Central memory CD4-positive, alpha-beta T cell (primary cell): ENCODE measurements at regions not wholly inside any gene's neighbourhood (a gene's known extent, or its start where the extent isn't known, plus 50 kb on each side); places are given as distances from the start of the nearest gene placed in this dataset.
"Not testable (repeated sequence)": the region's sequence is repeated elsewhere in the genome, so short reads cannot be mapped to it uniquely, and the experiment has no call there.

ENCODE experiments used
- DNase-seq: peaks from one replicate; pipeline ENCODE4 v3.0.0; 2022

GRCh38 chr6:9361749-9362148, 926.4 kb upstream of the SLC35B3 start:
- no peak for DNase-seq

- DNase-seq = no peak
Measured at GRCh38 chr6:9360881-9361280, 925.5 kb upstream of the SLC35B3 start.

GRCh38 chr6:9347608-9348007, 912.3 kb upstream of the SLC35B3 start:
- no peak for DNase-seq

- no peak for DNase-seq
Measured at GRCh38 chr6:9346923-9347322, 911.6 kb upstream of the SLC35B3 start.

DNA sequence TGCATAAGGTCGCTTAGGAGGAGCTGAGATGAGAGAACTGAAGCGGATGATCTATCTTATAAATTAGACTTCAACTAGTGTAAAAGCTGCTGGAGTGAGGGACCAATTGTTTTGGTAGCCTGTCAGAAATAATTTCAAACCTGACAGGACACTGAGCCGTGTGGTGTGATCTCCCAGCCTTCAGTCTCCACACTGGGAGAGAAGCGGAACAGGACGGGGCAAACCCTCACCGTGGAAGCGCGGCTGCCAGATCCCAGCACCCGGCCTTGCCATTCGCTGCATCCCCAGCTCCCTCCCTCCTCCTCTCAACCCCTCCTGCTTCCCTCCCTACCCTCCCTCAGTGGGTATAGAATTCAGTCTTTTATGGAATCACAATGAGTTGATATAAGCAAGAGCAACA, 900.1 kb upstream of the SLC35B3 start:
- no peak for DNase-seq

GRCh38 chr6:9334979-9335378, 899.6 kb upstream of the SLC35B3 start:
- DNase-seq = no peak

GRCh38 chr6:9332241-9332780, 897.0 kb upstream of the SLC35B3 start:
- DNase-seq = no peak

DNA sequence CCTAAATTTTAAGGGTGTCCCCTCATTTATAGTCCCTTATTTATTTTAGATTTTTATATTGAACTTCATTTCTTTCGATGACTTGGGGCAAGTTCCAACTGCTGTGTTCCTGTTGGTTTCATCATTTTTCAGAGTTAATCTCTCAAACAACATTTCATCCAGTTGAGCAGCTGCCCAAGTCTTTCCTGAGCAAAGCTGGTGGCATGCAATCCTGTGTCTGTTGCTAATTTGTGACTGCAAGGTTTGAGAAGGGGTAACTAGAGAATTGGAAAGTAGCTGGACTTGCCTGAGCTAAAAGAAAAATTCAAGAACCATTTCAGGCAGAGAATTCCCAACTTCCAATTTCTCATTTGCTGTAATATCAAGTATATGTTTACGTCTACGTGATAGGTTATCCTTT, 881.5 kb upstream of the SLC35B3 start:
- no peak for DNase-seq

DNA sequence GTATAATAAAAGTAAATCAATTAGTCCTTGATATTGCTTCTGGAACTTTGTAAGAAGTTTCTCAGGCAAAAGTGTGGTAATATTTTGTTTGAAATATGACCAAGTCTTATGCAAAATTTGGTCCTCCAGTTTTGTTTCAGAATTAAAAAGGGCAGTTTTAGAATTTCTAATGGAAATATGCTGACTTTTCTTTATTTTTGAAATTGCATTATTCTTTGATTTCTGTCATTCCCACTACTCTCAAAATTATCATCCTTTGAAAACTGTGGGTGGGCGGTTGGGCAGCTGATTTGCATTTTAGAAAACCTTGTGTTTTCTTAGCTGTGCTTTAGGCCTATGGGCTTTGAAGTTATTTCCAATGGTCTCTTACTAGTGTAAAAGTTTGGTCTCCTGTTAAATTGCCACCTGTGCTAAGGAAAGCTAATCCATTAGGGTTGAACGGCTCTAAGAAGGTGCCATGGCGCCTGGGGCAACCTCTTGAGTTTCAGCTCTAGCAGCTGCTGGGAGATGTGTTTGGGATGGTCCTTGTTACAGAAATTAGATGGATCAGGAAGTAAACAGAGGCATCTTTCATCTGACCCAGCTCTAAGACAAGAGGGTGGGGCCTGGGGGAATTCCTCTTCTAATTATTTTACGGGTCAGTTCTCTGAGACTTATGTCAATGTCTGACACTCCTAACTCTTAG, 880.8 kb upstream of the SLC35B3 start:
- DNase-seq = no peak

DNA sequence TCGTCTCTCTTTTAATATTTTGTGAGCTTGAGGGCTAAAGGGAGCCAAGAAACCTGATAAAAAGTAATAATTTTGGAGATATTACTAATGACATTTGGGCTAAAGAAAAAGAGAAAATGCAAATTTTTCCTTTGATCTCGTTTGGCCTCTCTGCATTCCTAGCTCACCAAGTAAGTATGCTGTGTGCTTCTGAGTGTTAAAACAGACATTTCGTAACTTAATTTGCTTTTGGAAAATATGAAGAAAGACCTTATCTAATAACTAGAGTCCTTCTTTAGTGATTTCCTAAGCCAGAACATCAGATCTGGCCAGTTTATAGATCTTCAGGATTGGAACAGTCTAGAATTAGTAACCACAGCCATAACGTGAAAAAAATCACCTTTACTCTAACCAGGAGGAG, 872.9 kb upstream of the SLC35B3 start:
- no peak for DNase-seq

DNA sequence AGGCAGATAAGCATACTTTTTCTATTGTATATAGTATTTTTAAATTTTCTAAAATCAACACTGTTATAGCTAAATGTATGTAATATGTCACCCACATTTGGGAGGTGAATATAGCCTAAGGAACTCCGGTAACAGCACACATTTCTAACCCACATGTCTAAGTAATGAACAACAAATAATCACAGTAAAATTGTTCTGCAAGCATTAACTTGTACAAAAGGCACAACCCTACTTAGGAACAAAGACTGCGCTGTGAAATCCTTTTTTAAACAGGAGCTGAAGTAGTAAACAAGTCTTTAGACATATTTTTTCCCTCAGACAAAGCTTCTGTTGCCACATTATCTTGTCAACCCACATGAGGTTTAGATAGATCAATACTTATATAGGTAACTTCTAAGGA, 872.4 kb upstream of the SLC35B3 start:
- DNase-seq = no peak

DNA sequence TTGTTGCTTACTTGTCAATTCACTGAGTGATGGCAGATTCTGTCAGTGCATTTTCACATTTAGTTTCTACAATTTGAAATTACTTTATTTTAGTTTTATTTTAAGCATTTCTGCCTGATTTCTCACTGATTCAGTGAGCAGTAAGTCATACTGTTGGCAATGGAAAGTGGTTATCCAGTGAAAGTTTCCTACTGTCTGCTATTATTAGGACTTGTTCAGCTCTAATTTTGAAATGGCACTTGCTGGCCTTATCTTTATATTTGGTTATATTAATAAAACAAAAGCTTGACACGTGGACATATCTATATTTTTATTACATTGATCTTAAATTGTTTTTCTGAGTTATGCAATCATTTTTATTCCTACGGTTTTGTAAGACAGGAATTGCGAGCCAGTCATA, 871.8 kb upstream of the SLC35B3 start:
- DNase-seq = no peak

DNA sequence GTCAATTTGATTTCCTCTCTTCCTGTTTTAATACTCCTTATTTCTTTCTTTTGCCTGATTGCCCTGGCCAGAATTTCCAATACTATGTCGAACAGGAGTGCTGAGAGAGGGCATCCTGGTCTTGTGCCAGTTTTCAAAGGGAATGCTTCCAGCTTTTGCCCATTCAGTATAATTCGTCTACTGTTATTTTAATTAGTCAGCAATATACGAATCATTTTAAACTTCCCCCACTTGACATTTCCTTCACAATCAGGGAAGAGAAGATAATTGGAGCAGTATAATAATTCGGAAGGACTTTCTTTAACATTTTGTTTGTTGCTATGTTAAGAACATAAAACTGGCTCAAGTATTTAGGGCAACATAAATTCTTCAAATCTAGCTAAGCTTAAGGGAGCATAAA, 860.3 kb upstream of the SLC35B3 start:
- no peak for DNase-seq

DNA sequence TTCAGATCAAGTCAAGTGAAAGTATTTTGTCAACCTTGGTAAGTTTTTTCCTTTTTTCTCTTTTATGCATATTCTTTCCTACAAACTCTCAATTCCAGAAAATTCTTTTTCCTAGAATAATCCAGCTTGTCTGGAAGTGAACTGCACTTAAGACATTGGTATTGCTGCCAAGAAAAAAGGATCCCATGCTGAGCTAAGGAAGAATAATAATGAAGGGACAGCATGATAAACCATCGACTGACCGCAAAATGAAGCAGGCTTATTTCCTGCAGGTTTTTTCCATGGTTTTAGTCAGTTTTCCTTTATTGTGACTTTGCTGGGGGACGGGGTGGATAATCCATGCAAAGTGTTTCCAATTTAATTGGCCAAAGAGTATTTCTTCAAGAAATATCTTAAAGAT, 857.6 kb upstream of the SLC35B3 start:
- DNase-seq = no peak

DNA sequence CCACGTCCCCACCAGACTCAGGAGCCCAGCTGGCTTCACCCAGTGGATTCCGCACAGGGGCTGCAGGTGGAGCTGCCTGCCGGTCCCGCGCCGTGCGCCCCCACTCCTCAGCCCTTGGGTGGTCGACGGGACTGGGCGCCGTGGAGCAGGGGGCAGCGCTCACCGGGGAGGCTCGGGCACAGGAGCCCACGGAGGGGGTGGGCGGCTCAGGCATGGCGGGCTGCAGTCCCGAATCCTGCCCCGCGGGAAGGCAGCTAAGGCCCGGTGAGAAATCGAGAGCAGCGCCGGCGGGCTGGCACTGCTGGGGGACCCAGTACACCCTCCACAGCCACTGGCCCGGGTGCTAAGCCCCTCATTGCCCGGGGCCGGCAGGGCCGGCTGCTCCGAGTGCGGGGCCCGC, 855.0 kb upstream of the SLC35B3 start:
- not testable (repeated sequence) for DNase-seq

DNA sequence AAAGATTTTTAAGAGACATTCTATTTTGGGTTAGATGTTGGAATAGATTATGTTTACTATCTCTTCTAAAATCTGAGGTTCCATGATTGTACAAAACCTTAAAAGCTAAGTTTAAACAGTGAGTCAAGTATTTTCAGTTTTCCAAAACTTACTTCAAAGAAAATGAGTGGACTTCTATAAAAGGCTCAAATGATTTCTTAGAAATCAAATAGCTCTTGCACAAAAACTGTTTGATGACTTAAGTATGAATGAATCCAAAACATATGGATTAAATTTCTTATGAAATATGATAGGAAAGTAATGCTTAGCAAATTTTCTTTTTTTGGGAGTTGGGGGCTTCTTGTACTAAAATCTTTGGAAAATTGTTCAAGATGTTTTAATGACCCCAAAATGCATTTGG, 837.3 kb upstream of the SLC35B3 start:
- DNase-seq = no peak

DNA sequence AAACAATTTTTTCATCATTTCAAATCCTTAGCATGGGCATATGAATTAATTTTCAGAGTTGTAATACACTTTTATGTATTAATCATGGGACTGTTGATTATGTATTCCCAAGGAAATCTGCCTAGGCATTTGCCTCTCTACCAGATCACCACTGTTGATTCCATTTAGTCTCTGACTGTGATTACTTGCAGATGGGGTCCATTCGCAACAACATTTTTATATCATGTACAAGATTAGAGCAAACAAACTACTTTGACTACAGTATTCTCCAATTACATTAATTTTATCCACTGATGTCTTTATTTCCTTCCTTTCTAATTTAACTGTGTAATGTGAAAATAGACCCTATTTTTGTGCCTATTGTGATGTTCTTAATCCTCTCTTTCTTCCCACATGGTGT, 831.4 kb upstream of the SLC35B3 start:
- no peak for DNase-seq

- DNase-seq = no peak
Measured at GRCh38 chr6:9257215-9257614, 821.9 kb upstream of the SLC35B3 start.

DNA sequence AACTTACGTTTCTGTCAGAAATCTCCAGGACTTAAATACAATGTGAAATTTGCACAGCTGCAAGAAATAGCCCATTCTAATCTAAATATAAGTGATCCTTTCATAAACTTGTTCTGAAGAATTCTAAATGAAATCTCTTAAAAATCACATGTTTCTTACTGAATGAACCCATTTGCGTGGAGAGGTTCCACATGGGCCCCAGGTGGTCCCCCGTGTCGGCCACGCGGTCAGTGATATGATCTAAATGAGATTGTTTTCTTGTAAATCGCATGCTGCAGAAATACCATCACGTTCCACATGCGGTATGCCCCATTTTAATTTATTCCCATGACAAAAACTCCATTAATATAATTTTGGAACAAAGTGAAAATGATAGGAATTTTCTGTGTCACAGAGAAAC, 818.9 kb upstream of the SLC35B3 start:
- DNase-seq = no peak

DNA sequence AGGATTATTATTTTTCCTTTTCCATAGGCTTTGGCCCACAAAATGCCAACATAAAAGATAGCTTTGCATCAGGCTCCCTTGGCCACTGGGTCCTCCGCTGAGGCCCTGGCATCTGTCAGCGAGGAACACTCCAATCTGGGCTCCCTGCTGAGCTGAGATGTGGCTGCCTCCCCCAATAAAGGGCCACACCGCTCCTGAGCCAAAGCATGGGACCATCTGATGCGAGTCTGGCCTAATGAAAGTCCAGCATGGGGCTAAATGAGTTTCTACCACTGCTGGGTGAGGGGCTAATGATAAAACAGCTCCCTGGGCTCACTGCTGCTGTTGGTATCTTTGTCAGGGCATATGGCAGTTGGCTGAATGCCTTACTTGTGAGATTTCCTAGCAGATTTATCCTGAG, 817.5 kb upstream of the SLC35B3 start:
- DNase-seq = no peak

DNA sequence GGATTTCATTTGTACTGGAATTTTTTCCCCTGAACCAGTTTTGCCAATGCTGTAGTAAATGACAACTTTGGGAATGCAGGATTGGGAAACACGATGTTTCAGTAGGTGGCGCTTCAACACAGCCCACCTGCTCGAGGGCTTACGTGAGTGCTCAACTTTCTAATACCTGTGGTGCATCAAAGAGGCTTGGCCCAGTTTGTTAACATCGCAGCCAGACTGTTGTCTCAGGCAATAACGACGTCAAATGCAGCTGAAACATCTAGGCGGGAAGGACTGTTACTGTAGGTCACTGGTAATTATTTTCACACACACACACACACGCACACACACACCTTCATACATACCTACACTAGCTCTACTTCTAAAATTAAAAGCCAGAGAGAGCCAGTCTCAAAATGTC, 815.5 kb upstream of the SLC35B3 start:
- no peak for DNase-seq

DNA sequence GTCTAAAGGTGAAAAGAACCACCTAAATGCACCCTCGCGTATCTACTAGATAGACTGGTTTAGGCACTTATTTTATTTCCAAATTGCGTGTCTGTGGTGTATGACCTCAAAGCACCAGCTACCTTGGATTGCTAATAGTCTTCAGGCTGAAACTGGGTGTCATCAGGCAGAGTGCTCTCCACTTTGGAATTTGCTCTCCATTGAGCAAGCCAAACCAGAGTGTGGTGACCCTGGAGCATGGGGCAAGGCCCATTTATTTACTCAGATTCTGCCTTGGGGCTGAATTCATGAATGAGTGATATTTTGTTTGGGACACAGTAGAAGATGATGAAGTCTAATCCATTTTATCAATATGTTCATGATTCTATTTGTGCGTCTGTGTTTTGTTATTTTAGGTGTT, 812.8 kb upstream of the SLC35B3 start:
- DNase-seq = no peak

DNA sequence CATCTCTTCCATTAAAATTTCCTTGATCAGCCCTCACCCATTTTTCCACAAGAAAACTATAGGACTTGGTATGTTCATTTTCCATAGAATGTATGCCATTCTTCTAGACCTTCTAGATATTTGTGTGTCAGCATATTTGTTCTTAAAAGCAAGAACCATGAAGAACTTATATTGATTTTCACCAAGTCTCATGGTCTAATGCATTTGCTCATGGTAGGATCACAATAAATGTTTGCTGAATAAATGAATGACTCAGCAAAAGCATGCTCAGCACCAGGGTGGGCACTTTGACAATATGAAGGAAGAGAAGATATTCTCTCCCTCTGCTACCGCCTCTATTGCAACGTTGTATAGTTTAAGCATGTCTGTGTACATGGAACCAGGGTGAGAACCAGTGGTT, 805.5 kb upstream of the SLC35B3 start:
- no peak for DNase-seq

- DNase-seq = no peak
Measured at GRCh38 chr6:9236443-9236842, 801.1 kb upstream of the SLC35B3 start.

- DNase-seq = no peak
Measured at GRCh38 chr6:9233686-9234085, 798.3 kb upstream of the SLC35B3 start.
